Hematopoietic multipotent progenitor cell treated with erythropoietin and hydrocortisone succinate and interleukin-3 and kit ligand, for 8 days (in vitro differentiated cells): ENCODE measurements at regions not wholly inside any gene's neighbourhood (a gene's known extent, or its start where the extent isn't known, plus 50 kb on each side); places are given as distances from the start of the nearest gene placed in this dataset.
A peak's percentile ranks its signal among the peaks of the same experiment; 100 is the strongest.
"Not testable (repeated sequence)": the region's sequence is repeated elsewhere in the genome, so short reads cannot be mapped to it uniquely, and the experiment has no call there.

Experiments
- DNase-seq: peaks from one replicate; pipeline ENCODE4 v3.0.0-alpha.2; 2015

GRCh38 chr5:82748688-82749460 lies 328.3 kb downstream of the TMEM167A start:
- DNase-seq, result no peak

- no peak for DNase-seq
These were observed 329.2 kb downstream of the TMEM167A start for GRCh38 chr5:82747986-82748385.

GRCh38 chr5:82745016-82745415 lies 332.2 kb downstream of the TMEM167A start:
- DNase-seq, result no peak

- no peak for DNase-seq
These were observed 338.4 kb downstream of the TMEM167A start for GRCh38 chr5:82738681-82739269.

- DNase-seq, result peak; percentile 5
These were observed 341.9 kb downstream of the TMEM167A start for GRCh38 chr5:82735160-82735789.

GRCh38 chr5:82734347-82734746 lies 342.8 kb downstream of the TMEM167A start:
- DNase-seq, result no peak

DNA sequence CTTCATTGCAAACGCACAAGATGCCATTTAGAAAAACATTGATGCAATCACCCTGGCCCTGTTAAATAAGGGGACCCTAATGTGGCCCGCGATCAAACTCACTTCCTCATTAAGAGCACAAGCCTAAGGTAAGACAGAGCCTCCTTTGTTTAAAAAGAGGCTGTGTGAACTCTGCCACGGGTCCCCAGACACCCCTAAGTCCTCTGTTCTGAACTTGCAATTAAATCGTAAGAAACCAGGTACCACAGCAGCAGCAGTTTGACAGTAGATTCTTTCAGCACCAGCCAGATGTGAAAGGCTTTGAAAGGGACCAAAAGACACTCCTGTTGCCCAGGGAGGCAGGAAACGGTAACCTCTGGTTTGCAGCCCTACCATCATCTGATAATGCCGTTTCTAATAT lies 346.3 kb downstream of the TMEM167A start:
- no peak for DNase-seq

DNA sequence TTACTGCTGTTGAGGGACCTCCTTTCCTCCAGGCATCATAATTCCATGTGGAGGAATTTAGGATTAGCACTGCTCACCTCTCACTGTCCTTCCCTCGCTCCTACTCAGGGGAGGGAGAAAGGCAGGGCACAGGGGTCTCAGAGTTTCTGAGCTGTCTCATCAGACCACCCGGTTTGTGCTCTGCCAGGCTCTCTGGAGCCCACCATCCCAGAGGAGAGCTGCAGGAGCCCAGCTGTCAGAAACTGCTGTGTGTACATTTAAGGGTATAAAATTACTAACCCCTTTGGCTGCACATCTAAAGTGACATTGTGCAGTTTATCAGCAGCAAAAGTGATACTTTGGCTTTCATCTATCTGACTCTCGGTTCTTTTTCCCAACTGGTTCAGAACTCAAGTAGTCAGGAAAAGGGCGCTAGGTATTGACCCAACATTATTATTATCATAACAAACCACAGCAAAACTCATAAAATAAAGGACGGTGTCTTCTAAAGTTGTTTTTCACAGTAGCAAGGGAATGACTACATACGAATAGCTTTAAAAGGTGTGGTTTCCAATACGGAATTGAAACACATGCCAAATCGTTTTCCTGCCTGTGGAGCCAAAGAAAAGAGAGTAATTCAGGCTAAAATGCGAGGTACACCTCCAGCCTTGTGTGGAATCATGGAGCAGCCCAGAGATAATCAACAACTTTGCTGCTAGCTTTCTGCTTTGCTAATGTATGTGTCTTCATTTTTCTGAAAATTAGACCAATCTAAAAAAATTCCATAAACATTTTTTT lies 348.1 kb downstream of the TMEM167A start:
- no peak for DNase-seq

DNA sequence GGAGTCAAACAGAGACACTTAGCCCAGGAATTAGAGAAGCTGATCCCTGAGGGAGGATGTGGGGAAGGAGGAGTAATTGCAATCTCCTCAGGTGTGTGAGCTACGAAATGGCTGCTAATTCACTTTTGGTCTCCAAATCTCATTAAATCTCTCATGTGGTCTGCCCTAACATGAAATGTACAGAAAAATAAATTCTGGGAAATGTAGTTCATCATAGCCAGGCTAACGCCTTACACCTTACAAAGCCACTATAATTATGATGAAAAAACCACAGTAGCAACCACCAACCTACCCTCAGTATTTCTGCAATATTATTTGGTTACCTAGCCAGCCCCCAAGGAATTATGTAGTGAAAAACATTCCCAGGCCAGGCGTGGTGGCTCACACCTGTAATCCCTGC lies 354.0 kb downstream of the TMEM167A start:
- DNase-seq, result no peak

GRCh38 chr5:82721087-82721410 lies 356.1 kb downstream of the TMEM167A start:
- no peak for DNase-seq

DNA sequence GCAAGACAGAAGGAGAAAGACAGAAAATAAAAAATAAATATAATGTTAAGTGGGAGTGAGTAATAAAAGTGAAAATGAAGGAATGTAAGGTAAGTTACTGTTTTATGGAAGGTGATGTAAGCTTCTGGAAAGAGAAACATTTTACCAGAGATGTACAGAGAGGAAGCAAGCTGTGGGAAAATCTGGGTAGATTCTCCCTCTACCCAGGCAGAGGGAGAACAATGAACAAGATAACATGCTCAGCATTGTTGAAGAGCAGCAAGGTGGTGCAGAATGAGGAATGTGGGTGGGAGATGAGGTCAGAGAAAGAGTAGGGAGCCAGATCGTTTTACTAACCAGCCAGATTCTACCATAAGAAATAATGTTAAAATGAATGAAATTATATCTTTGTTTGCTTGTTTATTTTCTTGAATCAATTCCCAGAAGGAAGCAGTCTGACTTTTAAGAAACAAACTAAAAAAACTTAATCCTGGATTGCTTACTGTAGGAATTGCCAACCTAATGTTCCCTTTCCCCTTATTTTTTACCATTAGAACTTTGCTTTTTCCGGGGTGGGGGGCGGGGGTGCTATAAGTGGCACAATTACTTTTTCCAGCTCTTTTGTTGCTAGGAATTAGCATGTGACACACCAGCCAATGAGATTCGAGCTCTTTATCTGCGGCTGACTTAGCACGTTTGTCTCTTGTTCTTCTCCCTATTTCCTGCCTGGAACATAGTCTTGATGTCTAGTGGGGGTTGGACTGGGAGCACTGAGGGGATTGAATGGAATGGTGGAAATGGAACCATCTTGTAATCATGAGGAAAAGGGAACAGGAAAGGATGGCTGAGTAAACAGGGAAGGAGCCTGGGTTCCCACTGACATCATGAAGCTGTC lies 356.7 kb downstream of the TMEM167A start:
- no peak for DNase-seq

DNA sequence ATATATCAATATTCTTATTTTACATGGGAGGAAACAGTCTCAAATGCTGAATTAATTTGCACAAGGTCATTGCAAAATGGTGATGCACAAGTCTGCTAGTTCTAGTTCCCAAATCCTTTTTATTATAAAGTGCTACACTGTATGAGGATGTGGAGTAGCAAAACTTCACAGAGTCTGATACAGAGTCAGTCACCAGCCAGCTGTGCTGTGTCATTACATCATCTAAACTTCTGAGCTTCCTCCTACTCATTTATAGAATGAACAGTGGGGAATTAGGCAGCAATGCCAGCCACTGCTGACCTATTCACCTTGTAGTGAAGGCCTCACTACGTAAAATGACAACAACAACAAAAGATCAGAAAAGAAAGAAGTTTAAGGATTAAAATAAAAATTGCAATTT lies 357.8 kb downstream of the TMEM167A start:
- DNase-seq, result no peak

- no peak for DNase-seq
These were observed 359.5 kb downstream of the TMEM167A start for GRCh38 chr5:82717738-82718137.

GRCh38 chr5:82714732-82715131 lies 362.5 kb downstream of the TMEM167A start:
- not testable (repeated sequence) for DNase-seq

DNA sequence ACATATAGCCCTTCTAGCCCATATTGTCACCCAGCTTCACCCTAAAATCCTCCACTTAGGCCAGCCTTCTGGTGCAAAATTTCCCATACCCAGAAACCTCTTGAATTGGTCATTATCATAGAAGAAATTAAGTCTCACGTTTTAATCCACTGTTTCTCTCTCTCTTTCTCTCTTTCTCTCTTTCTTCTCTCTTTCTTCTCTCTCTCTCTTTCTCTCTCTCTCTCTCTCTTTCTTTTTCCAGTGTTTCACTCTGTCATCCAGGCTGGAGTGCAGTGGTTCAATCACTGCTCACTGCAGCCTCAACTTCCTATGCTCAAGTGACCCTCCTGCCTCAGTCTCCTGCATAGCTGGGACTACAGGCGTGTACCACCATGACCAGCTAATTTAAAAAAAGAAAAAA lies 363.4 kb downstream of the TMEM167A start:
- no peak for DNase-seq

- no peak for DNase-seq
These were observed 369.5 kb downstream of the TMEM167A start for GRCh38 chr5:82707741-82708140.

DNA sequence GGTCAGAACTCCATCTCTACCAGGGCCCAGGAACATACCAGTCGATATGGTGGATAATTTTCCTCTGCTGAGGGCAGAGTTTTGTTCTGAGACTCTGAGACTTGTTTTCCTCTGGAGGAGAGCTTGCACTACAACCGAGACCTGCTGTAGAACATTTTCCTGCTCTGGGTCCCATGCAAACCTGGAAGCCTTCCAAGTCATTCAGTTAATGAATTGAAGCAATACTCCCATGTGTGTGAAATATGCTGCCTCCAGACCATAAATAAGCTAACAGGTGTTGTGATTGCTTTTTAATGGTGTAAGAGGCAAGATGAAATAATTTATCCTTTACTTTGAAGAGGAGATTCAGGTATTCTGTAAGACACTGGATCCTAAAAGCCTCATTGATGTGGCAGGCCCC lies 372.8 kb downstream of the TMEM167A start:
- DNase-seq, result no peak

DNA sequence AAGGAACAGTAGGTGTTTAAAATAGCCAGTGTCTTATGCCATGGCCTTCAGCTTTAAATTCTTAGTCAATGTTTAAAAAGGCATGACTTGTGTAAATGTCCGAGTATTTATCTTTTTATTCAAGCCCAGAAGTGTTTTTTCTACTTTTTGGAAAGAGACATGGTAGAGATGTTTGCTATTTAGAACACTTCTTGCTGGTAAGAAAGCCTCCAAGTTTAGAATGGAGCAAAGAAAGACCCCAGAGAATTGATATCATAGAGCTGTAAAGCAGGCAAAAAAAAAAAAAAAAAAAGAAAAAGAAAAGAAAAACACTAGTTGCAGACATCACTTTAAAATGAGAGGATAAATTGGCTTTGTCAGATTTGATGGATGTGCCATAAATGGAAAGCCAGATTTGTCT lies 375.1 kb downstream of the TMEM167A start:
- DNase-seq, result no peak

- no peak for DNase-seq
These were observed 377.5 kb downstream of the TMEM167A start for GRCh38 chr5:82699737-82700136.

GRCh38 chr5:82698026-82698425 lies 379.2 kb downstream of the TMEM167A start:
- DNase-seq, result no peak

- no peak for DNase-seq
These were observed 382.4 kb downstream of the TMEM167A start for GRCh38 chr5:82694711-82695285.

DNA sequence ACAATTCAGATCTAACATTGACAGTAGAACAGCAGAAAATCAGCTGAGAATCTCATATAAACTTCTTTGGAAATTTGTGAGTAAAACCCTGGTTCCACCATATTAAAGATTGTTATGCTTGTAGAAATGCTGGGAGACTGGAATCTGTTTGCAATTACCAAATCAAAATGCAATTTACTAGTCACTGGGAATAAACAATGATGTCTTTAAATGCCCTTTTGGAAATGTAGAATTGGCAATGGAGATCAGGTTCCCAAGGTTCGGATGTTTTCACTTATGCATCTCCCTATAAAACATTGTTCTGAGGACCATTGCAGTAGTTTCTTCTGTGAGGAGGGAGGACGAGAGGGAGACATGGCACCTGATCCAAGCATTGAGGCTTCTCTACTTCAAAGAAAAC lies 384.4 kb downstream of the TMEM167A start:
- no peak for DNase-seq
